Keratinocyte (primary cell): ENCODE measurements at regions not wholly inside any gene's neighbourhood (a gene's known extent, or its start where the extent isn't known, plus 50 kb on each side); places are given as distances from the start of the nearest gene placed in this dataset.

ENCODE experiments used
- CTCF ChIP-seq, 3 experiments: IDR thresholded peaks in 1 of 3; conservative IDR thresholded peaks in 1 of 3; optimal IDR thresholded peaks in 1 of 3; 2 replicates in 2 of 3; 3 replicates in 1 of 3; pipeline versions ENCODE3 to v1.5.1; 2011; ENCODE audit warnings: low read length in 3 of 3, mild to moderate bottlenecking in 3 of 3, moderate library complexity in 2 of 3, control low read depth in 1 of 3, inconsistent platforms in 1 of 3; ENCODE audit not compliant: insufficient read depth in 2 of 3; ENCODE audit errors: extremely low read depth in 1 of 3
- EZH2 ChIP-seq: IDR thresholded peaks from one replicate; pipeline ENCODE4 v1.6.1; 2012; ENCODE audit warnings: inconsistent platforms, mild to moderate bottlenecking, low read length, moderate library complexity

GRCh38 chr2:122523143-122523542 is 767.7 kb downstream of the TSN start:
- TF ChIP-seq CTCF (optimal IDR thresholded peaks at IDR 0.05 in 1 of 3, IDR thresholded peaks at IDR 0.05 in 1 of 3, conservative IDR thresholded peaks at IDR 0.05 in 1 of 3; ENCODE audit: extremely low read depth in 1 of 3, insufficient read depth in 2 of 3, low read length in 3 of 3) (no peak), EZH2 (no peak)
